CD4-positive, alpha-beta T cell (primary cell): ENCODE measurements at regions not wholly inside any gene's neighbourhood (a gene's known extent, or its start where the extent isn't known, plus 50 kb on each side); places are given as distances from the start of the nearest gene placed in this dataset.

Source experiments
- ATAC-seq: fragments of 200-7000 bp; cut with Tn5 transposase; one replicate; pipeline ENCODE4 v1.10.0; 2022; ENCODE audit warnings: mild to moderate bottlenecking; ENCODE audit not compliant: poor library complexity
- CTCF ChIA-PET: fragments of 350-600 bp; sonication (Branson Sonifier 250); formaldehyde crosslinking; loops from one replicate; lab custom pipeline; 2021; ENCODE audit warnings: antibody characterized with exemption, inconsistent platforms; lab: Charles Lee
- POLR2A ChIA-PET: fragments of 350-600 bp; sonication (Branson Sonifier 250); formaldehyde crosslinking; loops from one replicate; lab custom pipeline; 2021; ENCODE audit warnings: antibody characterized with exemption, inconsistent platforms; lab: Charles Lee
- DNase-seq, 14 experiments: peaks; one replicate each; pipeline ENCODE4 v3.0.0-alpha.2; 2013 to 2020; ENCODE audit warnings: mixed read lengths in 2 of 14
- H3K27ac ChIP-seq, 2 donors: one replicate each; pipeline versions ENCODE4 v1.5.1 to v1.7.0; 2013; ENCODE audit warnings: low read length in 2 of 2, low read depth in 1 of 2, mild to moderate bottlenecking in 1 of 2
- H3K27me3 ChIP-seq, 2 experiments: 1 replicate in 1 of 2; 2 replicates in 1 of 2; pipeline versions ENCODE4 v1.6.1 to v1.7.0; 2013; ENCODE audit warnings: low read length in 2 of 2, control low read depth in 1 of 2, mild to moderate bottlenecking in 1 of 2, moderate library complexity in 1 of 2; ENCODE audit not compliant: insufficient read depth in 2 of 2, control insufficient read depth in 1 of 2
- H3K36me3 ChIP-seq: one replicate; pipeline ENCODE4 v1.6.1; 2013; ENCODE audit warnings: low read length, control low read depth; ENCODE audit not compliant: insufficient read depth
- H3K4me1 ChIP-seq: one replicate; pipeline ENCODE4 v1.6.1; 2013; ENCODE audit warnings: low read length, control low read depth; ENCODE audit not compliant: insufficient read depth
- H3K4me3 ChIP-seq: one replicate; pipeline ENCODE4 v1.5.1; 2013; ENCODE audit warnings: mild to moderate bottlenecking, low read length, moderate library complexity
- H3K9me3 ChIP-seq, 2 experiments: 1 replicate in 1 of 2; 2 replicates in 1 of 2; pipeline versions ENCODE4 v1.6.1 to v1.7.0; 2013; ENCODE audit warnings: low read length in 2 of 2, mild to moderate bottlenecking in 2 of 2, control low read depth in 1 of 2, moderate library complexity in 1 of 2; ENCODE audit not compliant: control insufficient read depth in 1 of 2, insufficient read depth in 1 of 2
- H3K27ac Mint-ChIP-seq: one replicate; pipeline ENCODE4 v1.8.0; 2020; ENCODE audit warnings: mixed read lengths
- H3K27me3 Mint-ChIP-seq: one replicate; pipeline ENCODE4 v1.8.0; 2021; ENCODE audit warnings: mixed read lengths
- H3K36me3 Mint-ChIP-seq: one replicate; pipeline ENCODE4 v1.8.0; 2021; ENCODE audit warnings: low read depth, mixed read lengths
- H3K4me1 Mint-ChIP-seq: one replicate; pipeline ENCODE4 v1.8.0; 2021; ENCODE audit warnings: low read depth, mixed read lengths
- H3K4me3 Mint-ChIP-seq: one replicate; pipeline ENCODE4 v1.8.0; 2020; ENCODE audit warnings: mild to moderate bottlenecking, mixed read lengths
- H3K9me3 Mint-ChIP-seq: one replicate; pipeline ENCODE4 v1.8.0; 2020; ENCODE audit warnings: mixed read lengths
- intact Hi-C, 2 experiments: fragments of 100-400 bp; cut with DNase I in 1 of 2; cut with micrococcal nuclease in 1 of 2; formaldehyde crosslinking; loops; one replicate each; pipeline versions ENCODE4 v1.15.1 to v1.9.0; 2023 to 2025; cut with DNase I, micrococcal nuclease
- TF ChIP-seq, protein P1 (sequence below): fragments of 200-600 bp; IDR thresholded peaks from one replicate; pipeline ENCODE4 v1.8.0; 2022; ENCODE audit warnings: antibody characterized with exemption, mild to moderate bottlenecking

DNA sequence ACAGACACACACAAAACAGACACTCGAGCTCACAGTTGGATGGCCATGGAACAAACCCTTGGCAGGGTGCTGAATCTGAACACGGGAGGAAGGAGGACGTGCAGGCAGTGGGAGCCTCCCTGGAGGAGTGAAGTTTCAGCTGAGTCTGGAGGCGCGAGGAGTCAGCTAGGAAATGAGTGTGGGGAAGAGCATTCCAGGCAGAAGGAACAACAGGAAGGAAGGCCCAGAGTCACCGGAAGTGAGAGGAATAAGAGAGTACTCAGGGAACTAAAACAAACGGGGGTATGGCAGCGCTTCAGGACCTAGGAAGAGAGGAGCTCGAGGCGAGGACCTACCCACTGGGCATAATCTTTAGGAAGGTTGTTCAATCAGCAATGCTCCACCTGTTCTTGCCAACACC is 137.3 kb downstream of the SYF2 start:
- Mint-ChIP-seq H3K4me3 (peak overlapping the region; percentile 27), H3K27me3 (no peaks in the 10 kb centered on the region), H3K27ac (peak overlapping the region; percentile 78), H3K9me3 (no peaks in the 10 kb centered on the region), H3K4me1 (peaks cover 56% of the 10 kb centered on the region), H3K36me3 (no peaks in the 10 kb centered on the region)
- TF ChIP-seq, protein P1, sequence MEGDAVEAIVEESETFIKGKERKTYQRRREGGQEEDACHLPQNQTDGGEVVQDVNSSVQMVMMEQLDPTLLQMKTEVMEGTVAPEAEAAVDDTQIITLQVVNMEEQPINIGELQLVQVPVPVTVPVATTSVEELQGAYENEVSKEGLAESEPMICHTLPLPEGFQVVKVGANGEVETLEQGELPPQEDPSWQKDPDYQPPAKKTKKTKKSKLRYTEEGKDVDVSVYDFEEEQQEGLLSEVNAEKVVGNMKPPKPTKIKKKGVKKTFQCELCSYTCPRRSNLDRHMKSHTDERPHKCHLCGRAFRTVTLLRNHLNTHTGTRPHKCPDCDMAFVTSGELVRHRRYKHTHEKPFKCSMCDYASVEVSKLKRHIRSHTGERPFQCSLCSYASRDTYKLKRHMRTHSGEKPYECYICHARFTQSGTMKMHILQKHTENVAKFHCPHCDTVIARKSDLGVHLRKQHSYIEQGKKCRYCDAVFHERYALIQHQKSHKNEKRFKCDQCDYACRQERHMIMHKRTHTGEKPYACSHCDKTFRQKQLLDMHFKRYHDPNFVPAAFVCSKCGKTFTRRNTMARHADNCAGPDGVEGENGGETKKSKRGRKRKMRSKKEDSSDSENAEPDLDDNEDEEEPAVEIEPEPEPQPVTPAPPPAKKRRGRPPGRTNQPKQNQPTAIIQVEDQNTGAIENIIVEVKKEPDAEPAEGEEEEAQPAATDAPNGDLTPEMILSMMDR: no peak
- intact Hi-C loops: no loop called here
- H3K9me3 ChIP-seq: no peaks in the 10 kb centered on the region
- ATAC-seq (no peak), DNase-seq (no peak)
- H3K4me1 ChIP-seq: peaks cover 48% of the 10 kb centered on the region
- H3K27ac ChIP-seq: no peak overlapping the region
- ChIA-PET CTCF (no interaction called here), POLR2A (no interaction called here)
- no peaks in the 10 kb centered on the region for H3K27me3 ChIP-seq
- H3K36me3 ChIP-seq: no peaks in the 10 kb centered on the region
- no peak overlapping the region for H3K4me3 ChIP-seq

DNA sequence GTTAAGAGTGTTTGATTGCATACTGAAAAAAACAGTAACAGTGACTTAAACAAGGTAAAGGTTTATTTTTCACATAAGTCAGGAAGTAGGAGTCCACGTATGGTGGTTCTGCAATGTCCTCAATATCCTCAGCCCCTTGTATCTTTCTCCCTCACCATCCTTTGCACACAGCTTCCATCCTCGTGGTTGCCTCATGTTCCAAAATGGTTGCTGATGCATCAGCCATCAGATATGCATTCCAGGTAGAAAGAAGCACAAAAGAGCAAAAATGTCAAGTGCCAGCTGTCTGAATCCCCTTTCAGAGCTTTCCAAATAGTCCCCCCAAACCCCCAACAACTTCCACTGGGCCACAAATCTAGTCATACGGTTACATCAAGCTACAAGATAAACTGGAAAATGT is 138.1 kb downstream of the SYF2 start:
- ChIA-PET POLR2A (no interaction called here), CTCF (no interaction called here)
- Mint-ChIP-seq H3K4me1 (peaks cover 48% of the 10 kb centered on the region), H3K4me3 (no peak overlapping the region), H3K27me3 (no peaks in the 10 kb centered on the region), H3K27ac (no peak overlapping the region), H3K9me3 (no peaks in the 10 kb centered on the region), H3K36me3 (no peaks in the 10 kb centered on the region)
- ATAC-seq (no peak), DNase-seq (no peak)
- TF ChIP-seq, protein P1: no peak
- Histone ChIP-seq H3K27ac (no peak overlapping the region), H3K36me3 (no peaks in the 10 kb centered on the region), H3K4me1 (peaks cover 41% of the 10 kb centered on the region), H3K27me3 (no peaks in the 10 kb centered on the region), H3K4me3 (no peak overlapping the region), H3K9me3 (no peaks in the 10 kb centered on the region)
- intact Hi-C loops: no loop called here

DNA sequence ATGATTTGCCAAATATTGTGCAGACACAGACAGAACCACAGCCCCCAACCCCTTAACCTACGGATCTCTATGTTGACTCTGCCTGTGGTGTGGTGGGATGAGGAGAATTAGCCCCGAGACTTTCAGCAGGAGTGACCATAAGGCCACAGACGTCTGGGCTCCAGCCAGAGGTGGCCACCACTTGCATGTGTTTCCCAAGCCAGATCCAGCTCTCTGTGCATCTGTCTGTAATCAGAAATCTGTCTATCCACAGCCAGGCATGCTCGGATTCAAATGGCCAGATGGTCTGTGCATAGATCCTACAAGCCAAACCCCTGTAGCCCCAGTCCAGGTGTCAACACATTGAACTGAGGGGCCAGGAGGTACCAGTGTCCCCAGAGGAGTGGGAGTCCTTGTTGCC is 140.6 kb downstream of the SYF2 start:
- no peaks in the 10 kb centered on the region for H3K36me3 ChIP-seq
- no peaks in the 10 kb centered on the region for H3K9me3 ChIP-seq
- CTCF ChIA-PET: no interaction called here
- H3K27ac ChIP-seq: no peak overlapping the region
- Mint-ChIP-seq H3K4me1 (peaks cover 28% of the 10 kb centered on the region), H3K9me3 (no peaks in the 10 kb centered on the region), H3K4me3 (no peak overlapping the region), H3K27me3 (no peaks in the 10 kb centered on the region), H3K27ac (no peak overlapping the region), H3K36me3 (no peaks in the 10 kb centered on the region)
- peaks cover 23% of the 10 kb centered on the region for H3K4me1 ChIP-seq
- no peak for DNase-seq
- H3K4me3 ChIP-seq: no peak overlapping the region
- H3K27me3 ChIP-seq: no peaks in the 10 kb centered on the region
- no peak for ATAC-seq
- intact Hi-C loops: no loop called here
- TF ChIP-seq, protein P1: no peak
- POLR2A ChIA-PET: no interaction called here
